MM.1S (cell line): ENCODE measurements at regions not wholly inside any gene's neighbourhood (a gene's known extent, or its start where the extent isn't known, plus 50 kb on each side); places are given as distances from the start of the nearest gene placed in this dataset.

ENCODE experiments used
- CTCF ChIP-seq: fragments of 300-600 bp; sonication (generic); IDR thresholded peaks from 2 replicates; pipeline ENCODE4 v1.5.1; 2016; ENCODE audit warnings: antibody characterized with exemption, low read length, mixed read lengths
- EZH2 ChIP-seq: fragments of 300-600 bp; sonication (generic); optimal IDR thresholded peaks from 2 replicates; pipeline ENCODE3; 2017; ENCODE audit warnings: low read depth, mild to moderate bottlenecking, antibody characterized with exemption, low read length, mixed read lengths
- EZH2phosphoT487 ChIP-seq: fragments of 300-600 bp; sonication (generic); IDR thresholded peaks from 2 replicates; pipeline ENCODE4 v1.6.1; 2018; ENCODE audit warnings: antibody characterized with exemption, low read length

DNA sequence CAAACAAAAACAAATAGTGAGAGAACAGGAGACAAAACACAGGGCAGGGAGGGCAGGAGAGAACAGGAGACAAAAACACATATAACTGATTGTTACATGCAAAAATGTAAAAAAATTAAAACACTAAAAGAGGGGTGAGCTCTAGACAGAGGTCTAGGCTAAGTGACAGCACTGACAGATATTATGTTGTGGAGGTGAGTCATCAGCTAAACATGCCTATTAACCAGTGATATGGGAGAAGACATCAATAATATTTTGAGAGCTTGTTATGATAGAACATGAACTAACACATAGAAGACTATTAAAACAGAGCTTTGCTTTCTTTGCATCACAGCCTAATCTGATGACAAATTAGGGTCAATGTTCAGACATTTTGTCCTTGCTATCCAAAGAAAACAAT lies 972.7 kb downstream of the PRIM2 start:
- TF ChIP-seq CTCF (no peak), EZH2 (no peak), EZH2phosphoT487 (no peak)
